CD4-positive, alpha-beta T cell treated with Interleukin-2 at 100 ng/mL for 4 hours (primary cell): ENCODE measurements at regions not wholly inside any gene's neighbourhood (a gene's known extent, or its start where the extent isn't known, plus 50 kb on each side); places are given as distances from the start of the nearest gene placed in this dataset.
"Not testable (repeated sequence)": the region's sequence is repeated elsewhere in the genome, so short reads cannot be mapped to it uniquely, and the experiment has no call there.

ENCODE experiments used
- DNase-seq: peaks from one replicate; pipeline ENCODE4 v3.0.0-alpha.2; 2020; ENCODE audit warnings: low spot score

- DNase-seq: no peak
These were observed 80.0 kb upstream of the COL1A2 start for GRCh38 chr7:94314413-94315410.

GRCh38 chr7:94321138-94321537 is 73.6 kb upstream of the COL1A2 start:
- not testable (repeated sequence) for DNase-seq

GRCh38 chr7:94323844-94324243 is 70.9 kb upstream of the COL1A2 start:
- no peak for DNase-seq

GRCh38 chr7:94324380-94325121 is 70.1 kb upstream of the COL1A2 start:
- no peak for DNase-seq

- DNase-seq: no peak
These were observed 69.6 kb upstream of the COL1A2 start for GRCh38 chr7:94325122-94325475.

GRCh38 chr7:94330269-94331020 is 64.2 kb upstream of the COL1A2 start:
- no peak for DNase-seq

GRCh38 chr7:94332571-94332970 is 62.1 kb upstream of the COL1A2 start:
- no peak for DNase-seq

- no peak for DNase-seq
These were observed 60.9 kb upstream of the COL1A2 start for GRCh38 chr7:94333810-94334209.

GRCh38 chr7:94335586-94335985 is 59.1 kb upstream of the COL1A2 start:
- DNase-seq: no peak

GRCh38 chr7:94336009-94336408 is 58.7 kb upstream of the COL1A2 start:
- DNase-seq: no peak

GRCh38 chr7:94338921-94339371 is 55.7 kb upstream of the COL1A2 start:
- DNase-seq: no peak

GRCh38 chr7:94344826-94345225 is 49.9 kb upstream of the COL1A2 start:
- DNase-seq: no peak
